A549 (cell line): ENCODE measurements at regions not wholly inside any gene's neighbourhood (a gene's known extent, or its start where the extent isn't known, plus 50 kb on each side); places are given as distances from the start of the nearest gene placed in this dataset.

Source experiments
- BCL3 ChIP-seq: fragments of >200 bp; sonication (Bioruptor Twin); formaldehyde crosslinking; IDR thresholded peaks from 3 replicates; pipeline ENCODE4 v1.6.1; 2016
- CEBPB ChIP-seq, 2 experiments: fragments of >200 bp in 1 of 2; sonication (Bioruptor Twin) in 1 of 2; formaldehyde crosslinking in 1 of 2; IDR thresholded peaks; 2 replicates each; pipeline ENCODE4 v1.6.1; 2012 to 2016
- EHMT2 ChIP-seq: fragments of 200-600 bp; sonication (generic); IDR thresholded peaks from 2 replicates; pipeline ENCODE4 v1.6.1; 2016; ENCODE audit warnings: antibody characterized with exemption, low read depth, mild to moderate bottlenecking, moderate library complexity
- EP300 ChIP-seq, 2 experiments: fragments of >200 bp; sonication (Bioruptor Twin); formaldehyde crosslinking; IDR thresholded peaks; 2 replicates in 1 of 2; 3 replicates in 1 of 2; pipeline ENCODE4 v1.6.1; 2016 to 2017
- JUNB ChIP-seq: fragments of >200 bp; sonication (Bioruptor Twin); formaldehyde crosslinking; IDR thresholded peaks from 2 replicates; pipeline ENCODE4 v1.6.1; 2016
- KDM1A ChIP-seq: fragments of 200-600 bp; sonication (generic); IDR thresholded peaks from 2 replicates; pipeline ENCODE4 v1.6.1; 2016; ENCODE audit warnings: low read depth, mild to moderate bottlenecking
- MAFK ChIP-seq: fragments of 450-650 bp; IDR thresholded peaks from 2 replicates; pipeline ENCODE4 v1.6.1; 2014; ENCODE audit not compliant: partially characterized antibody
- NR3C1 ChIP-seq: fragments of >200 bp; sonication (Bioruptor Twin); formaldehyde crosslinking; IDR thresholded peaks from 3 replicates; pipeline ENCODE4 v1.6.1; 2017
- POLR2A ChIP-seq: IDR thresholded peaks from 2 replicates; pipeline ENCODE4 v1.6.1; 2012; ENCODE audit warnings: mild to moderate bottlenecking, low read length
- RAD21 ChIP-seq, 2 experiments: fragments of >200 bp in 1 of 2; sonication (Bioruptor Twin) in 1 of 2; formaldehyde crosslinking in 1 of 2; IDR thresholded peaks in 1 of 2; conservative IDR thresholded peaks in 1 of 2; 2 replicates in 1 of 2; 3 replicates in 1 of 2; pipeline ENCODE4 v1.6.1; 2012 to 2018; ENCODE audit warnings: inconsistent platforms in 1 of 2
- SMC3 ChIP-seq: fragments of >200 bp; sonication (Bioruptor Twin); formaldehyde crosslinking; IDR thresholded peaks from 3 replicates; pipeline ENCODE4 v1.6.1; 2018; ENCODE audit warnings: inconsistent platforms
- TF ChIP-seq, protein P1 (sequence below): fragments of >200 bp; sonication (Bioruptor Twin); formaldehyde crosslinking; IDR thresholded peaks from 3 replicates; pipeline ENCODE4 v1.5.1; 2016
- TF ChIP-seq, protein P2 (sequence below): IDR thresholded peaks from 2 replicates; pipeline ENCODE4 v1.6.1; 2012
- TF ChIP-seq, protein P3 (sequence below): fragments of 150-350 bp; IDR thresholded peaks from 2 replicates; pipeline ENCODE4 v1.6.1; 2014; ENCODE audit warnings: low read depth, mild to moderate bottlenecking, low read length

- TF ChIP-seq, protein P1, sequence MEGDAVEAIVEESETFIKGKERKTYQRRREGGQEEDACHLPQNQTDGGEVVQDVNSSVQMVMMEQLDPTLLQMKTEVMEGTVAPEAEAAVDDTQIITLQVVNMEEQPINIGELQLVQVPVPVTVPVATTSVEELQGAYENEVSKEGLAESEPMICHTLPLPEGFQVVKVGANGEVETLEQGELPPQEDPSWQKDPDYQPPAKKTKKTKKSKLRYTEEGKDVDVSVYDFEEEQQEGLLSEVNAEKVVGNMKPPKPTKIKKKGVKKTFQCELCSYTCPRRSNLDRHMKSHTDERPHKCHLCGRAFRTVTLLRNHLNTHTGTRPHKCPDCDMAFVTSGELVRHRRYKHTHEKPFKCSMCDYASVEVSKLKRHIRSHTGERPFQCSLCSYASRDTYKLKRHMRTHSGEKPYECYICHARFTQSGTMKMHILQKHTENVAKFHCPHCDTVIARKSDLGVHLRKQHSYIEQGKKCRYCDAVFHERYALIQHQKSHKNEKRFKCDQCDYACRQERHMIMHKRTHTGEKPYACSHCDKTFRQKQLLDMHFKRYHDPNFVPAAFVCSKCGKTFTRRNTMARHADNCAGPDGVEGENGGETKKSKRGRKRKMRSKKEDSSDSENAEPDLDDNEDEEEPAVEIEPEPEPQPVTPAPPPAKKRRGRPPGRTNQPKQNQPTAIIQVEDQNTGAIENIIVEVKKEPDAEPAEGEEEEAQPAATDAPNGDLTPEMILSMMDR: no peak
- no peak for TF ChIP-seq RAD21 (conservative IDR thresholded peaks at IDR 0.05 in 1 of 2, IDR thresholded peaks at IDR 0.05 in 1 of 2)
- no peak for TF ChIP-seq SMC3
- no peak for TF ChIP-seq CEBPB (IDR thresholded peaks at IDR 0.05)
- TF ChIP-seq, protein P2, sequence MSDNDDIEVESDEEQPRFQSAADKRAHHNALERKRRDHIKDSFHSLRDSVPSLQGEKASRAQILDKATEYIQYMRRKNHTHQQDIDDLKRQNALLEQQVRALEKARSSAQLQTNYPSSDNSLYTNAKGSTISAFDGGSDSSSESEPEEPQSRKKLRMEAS: no peak
- TF ChIP-seq JUNB: no peak
- TF ChIP-seq EHMT2: no peak
- no peak for TF ChIP-seq KDM1A
- TF ChIP-seq, protein P3, sequence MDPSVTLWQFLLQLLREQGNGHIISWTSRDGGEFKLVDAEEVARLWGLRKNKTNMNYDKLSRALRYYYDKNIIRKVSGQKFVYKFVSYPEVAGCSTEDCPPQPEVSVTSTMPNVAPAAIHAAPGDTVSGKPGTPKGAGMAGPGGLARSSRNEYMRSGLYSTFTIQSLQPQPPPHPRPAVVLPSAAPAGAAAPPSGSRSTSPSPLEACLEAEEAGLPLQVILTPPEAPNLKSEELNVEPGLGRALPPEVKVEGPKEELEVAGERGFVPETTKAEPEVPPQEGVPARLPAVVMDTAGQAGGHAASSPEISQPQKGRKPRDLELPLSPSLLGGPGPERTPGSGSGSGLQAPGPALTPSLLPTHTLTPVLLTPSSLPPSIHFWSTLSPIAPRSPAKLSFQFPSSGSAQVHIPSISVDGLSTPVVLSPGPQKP: no peak
- no peak for TF ChIP-seq MAFK
- TF ChIP-seq EP300 (IDR thresholded peaks at IDR 0.05): no peak
- TF ChIP-seq POLR2A: no peak
- no peak for TF ChIP-seq NR3C1
- no peak for TF ChIP-seq BCL3
These were observed 152.0 kb upstream of the DYRK2 start for GRCh38 chr12:67496581-67496980.
